HuH-7 (cell line): ENCODE measurements at regions not wholly inside any gene's neighbourhood (a gene's known extent, or its start where the extent isn't known, plus 50 kb on each side); places are given as distances from the start of the nearest gene placed in this dataset.

Source experiments
- DNase-seq: peaks from one replicate; pipeline ENCODE4 v3.0.0; 2011; ENCODE audit warnings: low spot score

DNA sequence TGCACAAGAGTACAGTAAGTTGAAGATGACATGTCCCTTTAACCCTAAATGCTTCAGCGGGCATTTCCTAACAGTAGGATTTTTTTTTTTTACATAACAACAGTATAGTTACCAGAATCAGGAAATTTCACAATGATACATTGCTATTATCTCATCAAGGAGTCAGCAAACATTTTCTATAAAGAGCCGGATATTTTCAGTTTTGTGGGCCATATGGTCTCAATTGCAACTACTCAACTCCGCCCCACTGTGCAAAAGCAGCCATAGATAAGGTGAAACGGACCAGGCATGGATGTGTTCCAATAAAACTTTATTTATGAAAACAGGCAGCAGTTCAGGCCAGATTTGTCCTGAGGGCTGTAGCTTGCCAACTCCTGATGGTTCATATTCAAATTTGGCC lies 130.6 kb downstream of the SMAD6 start:
- DNase-seq: no peak

DNA sequence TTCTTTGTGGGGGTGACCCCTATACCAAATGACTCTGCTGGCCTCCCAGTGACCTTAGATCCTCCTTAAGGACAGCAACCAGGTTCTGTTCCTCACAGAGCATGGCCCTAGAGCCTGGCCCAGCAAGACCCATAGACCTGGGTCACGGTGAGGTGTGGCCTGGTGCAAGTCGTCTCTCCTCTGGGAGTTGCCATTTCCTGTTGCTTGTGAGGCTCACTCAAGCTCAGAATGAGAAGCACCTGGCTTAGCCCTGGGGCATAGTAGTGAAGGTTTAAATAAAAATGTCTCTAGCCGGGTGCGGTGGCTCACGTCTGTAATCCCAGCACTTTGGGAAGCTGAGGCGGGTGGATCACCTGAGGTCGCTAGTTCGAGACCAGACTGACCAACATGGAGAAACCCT lies 131.3 kb downstream of the SMAD6 start:
- DNase-seq: no peak

DNA sequence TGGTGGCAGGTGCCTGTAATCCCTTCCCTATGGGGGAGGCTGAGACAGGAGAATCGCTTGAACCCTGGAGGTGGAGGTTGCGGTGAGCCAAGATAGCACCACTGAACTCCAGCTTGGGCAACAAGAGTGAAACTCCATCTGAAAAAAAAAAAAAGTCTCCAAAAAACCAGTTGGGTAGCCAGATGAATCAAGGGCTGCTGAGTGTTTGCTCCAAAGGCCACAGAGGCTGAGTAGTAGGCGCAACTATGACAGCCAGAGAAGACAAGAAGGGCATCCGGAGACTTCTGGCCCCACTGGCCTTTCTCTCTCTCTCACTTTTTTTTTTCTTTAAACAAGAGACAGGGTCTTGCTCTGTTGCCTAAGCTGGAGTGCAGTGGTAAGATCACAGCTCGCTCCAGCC lies 131.8 kb downstream of the SMAD6 start:
- DNase-seq: no peak

DNA sequence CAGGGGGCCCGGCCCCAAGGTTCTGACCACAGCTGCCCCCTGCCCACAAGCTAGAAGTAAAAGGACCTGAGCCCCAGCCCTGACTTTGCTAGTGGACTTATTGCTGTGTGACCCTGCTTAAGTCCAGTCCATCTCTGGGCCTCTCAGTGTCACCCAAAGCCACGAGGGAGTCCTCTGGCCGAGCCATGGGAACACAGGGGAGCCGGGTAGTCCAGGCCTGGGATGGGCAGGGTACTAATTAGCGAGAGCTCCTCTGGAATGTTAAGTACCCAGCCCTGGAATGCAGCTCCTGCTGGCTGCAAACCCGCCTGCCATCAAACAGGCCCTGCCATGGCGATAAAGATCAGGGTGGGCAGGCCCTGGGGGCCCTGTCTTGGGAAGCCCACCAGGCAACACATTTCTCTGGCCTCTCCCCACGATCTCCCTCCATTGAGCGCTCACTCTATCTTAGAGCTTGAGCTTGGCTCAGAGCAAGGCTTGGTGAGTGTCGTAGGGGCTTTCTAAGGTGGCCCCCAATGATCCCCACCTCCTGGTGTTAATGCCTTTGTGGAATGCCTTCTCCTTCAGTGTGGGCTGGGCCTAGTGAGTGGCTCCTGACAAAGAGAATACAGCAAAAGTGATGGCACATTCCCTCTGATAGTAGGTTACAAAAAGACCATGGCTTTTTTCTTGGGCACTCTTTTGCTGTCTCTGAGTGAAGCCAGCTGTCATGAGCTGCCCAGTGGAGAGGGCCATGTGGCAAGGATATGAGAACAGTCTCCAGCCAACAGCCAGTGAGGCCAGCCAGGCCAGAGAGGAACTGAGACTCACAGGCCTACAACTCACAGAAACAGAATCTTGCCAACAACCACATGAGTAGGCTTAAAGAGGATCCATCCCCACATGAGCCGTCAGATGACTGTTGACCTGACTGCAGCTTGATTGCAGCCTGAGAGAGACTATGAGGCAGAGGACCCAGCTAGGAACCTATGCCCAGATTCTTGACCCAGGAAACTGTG lies 133.1 kb downstream of the SMAD6 start:
- DNase-seq: no peak

DNA sequence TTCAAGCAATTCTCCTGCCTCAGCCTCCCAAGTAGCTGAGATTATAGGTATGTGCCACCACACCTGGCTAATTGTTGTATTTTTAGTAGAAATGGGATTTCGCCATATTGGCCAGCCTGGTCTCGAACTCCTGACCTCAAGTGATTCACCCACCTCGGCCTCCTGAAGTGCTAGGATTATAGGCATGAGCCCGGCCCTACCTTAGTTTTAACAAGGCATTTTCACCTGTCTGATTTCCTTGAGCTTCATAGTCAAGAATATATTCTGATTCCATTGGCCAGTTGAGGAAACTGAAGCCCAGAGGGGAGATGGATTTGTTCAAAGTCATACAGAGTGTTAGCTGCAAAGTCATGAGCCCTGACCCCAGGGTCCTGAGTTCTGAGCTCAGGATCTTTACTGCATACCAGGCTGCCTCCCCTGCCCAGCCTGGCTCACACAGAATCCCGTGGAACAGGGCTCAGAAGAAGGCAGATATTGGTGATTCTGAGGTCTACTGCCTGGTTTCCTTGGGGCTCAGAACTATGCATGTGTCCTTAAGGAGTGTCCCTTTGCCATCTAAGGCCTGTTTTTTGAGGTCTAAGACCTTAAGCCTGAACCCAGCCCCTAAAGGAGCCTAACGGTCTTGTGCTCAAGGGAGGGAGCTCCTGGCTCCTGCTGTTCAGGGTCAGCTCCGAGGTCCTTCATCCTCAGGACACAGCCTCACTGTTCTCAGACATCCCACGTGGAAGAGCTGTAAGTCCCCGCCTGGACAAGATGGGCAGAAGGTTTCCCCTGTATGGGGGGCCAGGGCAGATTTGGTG lies 134.4 kb downstream of the SMAD6 start:
- DNase-seq: no peak

DNA sequence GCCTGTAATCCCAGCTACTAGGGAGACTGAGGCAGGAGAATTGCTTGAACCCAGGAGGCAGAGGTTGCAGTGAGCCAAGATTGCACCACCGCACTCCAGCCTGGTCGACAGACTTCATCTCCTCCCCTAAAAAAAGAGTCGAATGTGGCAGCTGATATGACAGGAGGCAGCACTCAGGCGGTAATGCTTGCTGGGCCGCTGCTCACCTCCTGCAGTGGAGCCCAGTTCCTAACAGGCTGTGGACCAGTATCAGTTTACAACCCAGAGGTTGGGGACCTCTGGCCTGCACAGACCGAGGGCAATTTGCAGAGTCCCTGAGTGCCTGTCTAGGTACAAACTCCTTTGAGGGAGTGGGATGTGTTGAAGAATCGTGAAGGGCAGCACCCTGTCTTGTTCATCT lies 136.2 kb downstream of the SMAD6 start:
- no peak for DNase-seq

DNA sequence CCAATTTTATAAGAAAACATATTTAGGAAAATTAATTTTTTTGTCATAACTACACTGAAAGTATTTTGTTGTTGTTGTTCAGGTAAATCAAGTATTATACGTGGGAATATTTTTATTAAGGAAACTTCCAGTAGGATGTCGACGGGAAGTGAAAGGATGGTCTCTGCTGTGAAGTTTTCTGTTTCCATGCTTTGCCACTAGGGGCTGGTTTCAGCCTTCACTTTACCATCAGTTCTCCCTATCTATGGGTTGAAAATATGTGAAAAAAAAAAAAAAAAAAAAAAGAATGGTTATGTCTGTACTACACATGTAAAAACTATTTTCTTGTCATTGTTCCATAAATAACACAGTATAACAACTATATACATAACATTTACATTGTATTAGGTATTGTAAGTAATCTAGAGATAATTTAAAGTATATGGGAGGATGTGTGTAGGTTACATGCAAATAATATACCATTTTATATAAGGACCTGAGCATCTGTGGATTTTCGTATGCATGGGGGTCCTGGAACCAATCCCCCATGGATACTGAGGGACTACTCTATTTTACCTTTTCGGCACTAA lies 136.7 kb downstream of the SMAD6 start:
- DNase-seq: peak; percentile 87

DNA sequence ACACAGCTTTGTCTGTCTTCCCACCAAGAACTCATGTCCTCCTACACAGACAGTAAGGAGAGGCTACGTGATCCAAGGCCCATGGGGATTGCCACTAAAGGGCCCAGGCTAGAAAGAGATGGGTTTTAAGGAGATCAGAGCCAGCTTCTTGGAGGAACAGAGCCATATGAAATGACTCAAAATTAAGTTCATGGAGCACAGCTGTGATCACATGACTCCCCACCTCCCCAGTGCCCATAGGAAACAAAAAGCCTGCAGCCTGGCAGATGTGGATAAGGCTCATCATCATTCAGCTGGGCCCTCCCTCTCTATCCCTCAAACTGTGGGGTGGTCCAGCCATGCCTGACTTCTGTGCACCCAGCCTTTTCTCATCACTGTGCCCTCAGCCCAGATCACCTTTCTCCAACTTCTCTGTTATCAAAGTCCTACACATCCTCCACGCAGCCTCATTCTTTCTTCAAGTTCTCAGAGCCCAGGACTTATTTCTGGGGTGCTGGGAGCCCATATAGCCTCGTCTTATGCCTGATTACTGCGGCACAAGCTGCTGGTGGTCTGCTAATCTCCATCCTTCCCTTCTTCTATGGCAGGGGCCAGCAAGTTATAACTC lies 137.6 kb downstream of the SMAD6 start:
- no peak for DNase-seq

DNA sequence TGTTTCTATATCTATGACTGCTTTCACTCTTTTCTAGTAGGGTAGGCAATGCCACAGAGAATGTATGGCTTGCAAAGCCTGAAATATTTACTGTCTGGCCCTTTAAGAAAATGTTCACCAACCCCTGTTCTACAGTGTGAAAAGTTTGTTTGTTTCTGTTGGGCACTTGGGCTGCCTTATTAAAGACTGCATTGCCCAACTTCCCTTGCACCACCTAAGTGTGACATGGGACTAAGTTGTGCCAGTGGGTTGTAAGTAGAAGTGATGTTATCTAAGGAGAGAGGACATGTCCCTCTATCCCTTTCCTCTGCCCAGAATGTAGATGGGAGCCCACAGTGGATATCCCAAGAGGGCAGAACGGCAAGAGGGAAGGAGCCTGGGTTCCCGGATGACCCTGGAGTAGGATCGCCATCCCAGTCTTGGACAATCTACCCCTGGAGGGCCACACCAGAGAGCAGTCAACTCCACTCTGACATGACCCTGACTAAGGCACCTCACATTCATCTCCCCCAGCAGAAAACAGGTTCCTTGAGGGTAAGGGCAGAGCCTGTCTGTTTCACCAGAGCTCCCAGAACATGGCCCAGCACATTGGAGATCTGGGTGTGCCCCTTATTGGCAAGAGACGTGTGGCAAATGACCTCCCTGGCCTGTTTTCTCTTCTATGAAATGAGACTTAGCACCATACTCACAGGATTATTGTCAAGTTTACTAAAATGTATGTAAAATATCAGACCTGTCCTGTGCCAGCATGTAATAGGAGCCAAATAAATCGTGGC lies 138.8 kb downstream of the SMAD6 start:
- DNase-seq: no peak

DNA sequence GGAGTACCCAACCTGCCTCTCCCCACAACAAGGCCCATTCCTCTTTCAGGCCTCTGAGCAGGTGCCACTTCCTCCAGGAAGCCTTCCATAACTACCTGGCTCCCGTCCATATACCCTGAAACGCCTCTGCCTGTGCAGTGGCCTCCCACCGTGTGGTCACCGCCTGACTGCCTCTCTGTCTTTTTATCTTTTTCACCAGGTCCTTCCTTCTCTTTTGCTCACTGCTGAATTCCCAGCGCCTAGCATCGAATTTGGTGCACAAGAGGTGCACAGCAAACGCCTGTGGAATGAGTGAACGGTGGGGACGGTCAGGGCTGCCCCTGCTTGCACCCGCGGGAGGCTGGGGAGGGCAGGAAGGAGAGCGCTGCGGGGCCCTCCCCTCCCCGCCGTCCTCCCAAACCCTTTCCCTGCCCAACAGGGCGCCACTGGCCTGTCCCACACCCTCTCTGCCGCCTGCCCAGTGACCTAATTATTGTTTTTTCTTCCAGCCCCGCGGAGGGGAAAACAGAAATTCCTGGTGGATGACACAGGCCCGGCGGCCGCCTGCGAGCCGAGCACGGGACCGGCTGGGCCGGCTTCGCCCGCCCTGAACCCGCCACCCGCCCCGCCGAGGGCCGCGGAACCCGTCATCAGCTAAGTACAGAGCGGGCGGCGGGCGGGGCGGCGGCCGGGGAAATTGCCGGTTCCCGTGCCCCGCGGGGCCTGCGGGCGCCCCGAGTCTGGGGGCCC lies 140.1 kb downstream of the SMAD6 start:
- DNase-seq: peak; percentile 72

DNA sequence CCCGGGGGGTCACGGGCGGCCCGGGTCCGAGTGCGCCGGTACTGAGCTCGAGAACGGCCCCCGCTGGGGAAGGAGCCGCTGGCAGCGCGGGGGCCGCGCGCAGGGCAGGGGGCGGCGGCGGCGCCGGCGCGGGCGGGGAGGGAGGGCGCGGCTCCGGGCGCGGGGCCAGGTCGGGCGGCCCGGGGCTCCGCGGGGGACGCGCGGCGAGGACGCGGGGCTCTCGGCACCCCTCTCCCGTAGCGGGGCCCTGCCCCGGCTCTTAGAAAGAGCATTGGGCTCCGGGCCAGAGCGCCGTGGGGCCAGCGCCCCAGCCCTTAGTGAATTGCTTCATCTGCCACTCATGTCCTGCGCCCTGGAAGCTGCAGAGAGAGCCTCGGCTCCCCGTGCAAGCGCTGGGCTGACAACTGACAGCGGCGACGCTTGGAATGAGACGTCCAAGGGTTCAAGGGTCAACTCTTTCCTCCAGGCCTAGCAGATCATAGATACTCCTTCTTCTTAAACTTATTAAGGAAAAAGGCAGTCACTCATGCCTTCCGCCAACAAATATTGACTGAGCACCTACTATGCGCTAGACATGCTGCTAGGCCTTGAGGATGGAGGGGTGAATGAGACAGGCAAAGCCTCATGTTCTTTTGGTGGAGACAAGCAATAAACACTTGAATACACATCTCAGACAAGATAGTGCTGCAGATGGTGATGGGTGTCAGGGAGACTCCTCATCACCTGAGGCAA lies 140.8 kb downstream of the SMAD6 start:
- peak; percentile 90 for DNase-seq

DNA sequence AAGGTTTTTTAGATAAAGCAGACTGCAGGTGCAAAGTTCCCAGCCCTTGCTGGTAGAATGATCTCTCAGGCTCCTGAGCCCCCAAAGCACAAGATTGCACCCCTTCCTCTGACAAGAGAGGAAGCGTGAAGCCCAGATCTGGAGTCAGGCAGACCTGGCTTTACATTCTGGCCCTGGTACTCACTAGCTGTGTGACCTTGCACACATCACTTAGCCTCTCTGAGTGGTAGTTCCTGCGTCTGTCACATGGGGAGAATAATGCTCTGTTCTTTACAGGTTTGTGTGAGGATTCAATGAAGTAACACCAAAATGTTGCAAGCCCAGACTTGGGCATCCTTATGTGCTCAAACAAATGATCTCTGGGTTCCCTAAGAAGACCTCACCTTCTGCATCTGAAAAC lies 141.5 kb downstream of the SMAD6 start:
- no peak for DNase-seq

DNA sequence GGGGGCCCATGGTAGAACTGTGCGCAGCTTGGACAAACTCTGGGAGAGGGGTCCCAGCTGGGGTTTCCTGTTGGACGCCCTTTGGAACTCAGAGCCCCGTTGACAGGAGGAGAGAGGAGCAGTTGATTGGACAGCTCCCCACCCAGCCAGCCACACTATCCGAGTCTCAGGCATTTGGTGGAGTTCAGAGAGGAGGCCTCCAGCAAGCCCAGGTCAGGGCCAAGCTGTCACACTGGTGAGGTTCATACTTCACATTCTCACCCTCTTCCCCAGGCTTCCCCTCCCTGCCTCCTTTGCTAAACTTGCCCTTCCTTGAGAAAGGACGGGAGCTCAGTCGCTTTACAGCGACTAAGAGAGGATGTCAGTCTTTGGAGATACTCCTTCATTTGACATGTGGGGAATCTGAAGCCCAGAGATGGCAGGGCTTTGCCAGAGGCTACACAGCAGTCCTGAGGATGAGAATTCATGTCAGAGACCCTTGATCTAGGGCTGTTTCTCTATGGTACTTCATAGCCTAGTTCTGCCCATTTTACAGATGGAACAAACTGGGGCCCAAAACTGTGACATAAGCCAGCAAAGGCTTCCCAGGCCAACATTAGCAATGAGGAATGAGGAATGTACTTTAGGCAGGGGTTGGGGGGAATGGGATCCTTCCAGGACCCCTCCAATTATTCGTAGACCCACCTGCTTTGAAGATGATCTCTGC lies 142.2 kb downstream of the SMAD6 start:
- DNase-seq: no peak

DNA sequence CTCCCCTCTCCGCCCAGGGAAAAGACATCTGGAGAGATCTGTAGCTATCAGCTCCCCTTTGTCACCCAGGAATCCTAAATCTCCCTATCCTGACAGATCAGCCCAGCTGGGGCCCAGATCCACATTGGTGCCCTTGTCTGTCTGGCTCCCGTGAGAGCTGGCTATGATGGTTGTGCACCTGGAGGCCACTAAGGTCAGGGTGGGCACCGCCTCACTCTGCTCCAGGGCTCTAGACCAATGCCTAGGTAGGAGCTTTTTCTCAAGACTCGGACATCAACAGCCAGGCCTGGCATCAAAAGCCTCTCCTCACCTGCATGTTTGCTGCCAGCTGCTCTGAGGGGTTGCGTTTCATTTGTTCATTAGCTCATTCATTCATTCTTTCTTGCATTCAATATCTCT lies 142.7 kb downstream of the SMAD6 start:
- DNase-seq: no peak

DNA sequence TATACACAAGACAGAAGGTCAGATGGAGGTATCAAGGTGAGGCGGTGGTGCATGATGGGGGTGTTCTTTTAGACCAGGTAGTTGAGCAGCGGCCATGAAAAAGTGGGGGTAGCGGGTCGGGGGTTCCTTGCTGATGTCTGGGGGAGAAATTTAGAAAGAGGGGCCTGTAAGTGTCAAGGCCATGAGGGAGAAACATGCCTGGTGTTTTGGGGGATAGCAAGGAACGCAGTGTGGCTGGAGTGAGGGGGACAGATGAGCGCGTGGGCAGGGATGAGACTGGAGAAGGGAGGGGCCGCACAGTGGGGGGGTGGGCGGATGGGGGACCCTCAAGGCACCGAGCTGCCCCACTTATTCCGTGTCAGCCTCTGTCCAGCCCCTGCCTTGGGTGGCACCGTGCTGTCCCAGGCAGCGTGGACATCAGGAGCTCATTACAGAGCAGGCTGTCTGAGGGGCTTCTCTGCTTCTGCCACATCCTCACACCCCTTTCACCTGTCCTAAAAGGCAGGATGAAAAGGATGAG lies 143.3 kb downstream of the SMAD6 start:
- no peak for DNase-seq

DNA sequence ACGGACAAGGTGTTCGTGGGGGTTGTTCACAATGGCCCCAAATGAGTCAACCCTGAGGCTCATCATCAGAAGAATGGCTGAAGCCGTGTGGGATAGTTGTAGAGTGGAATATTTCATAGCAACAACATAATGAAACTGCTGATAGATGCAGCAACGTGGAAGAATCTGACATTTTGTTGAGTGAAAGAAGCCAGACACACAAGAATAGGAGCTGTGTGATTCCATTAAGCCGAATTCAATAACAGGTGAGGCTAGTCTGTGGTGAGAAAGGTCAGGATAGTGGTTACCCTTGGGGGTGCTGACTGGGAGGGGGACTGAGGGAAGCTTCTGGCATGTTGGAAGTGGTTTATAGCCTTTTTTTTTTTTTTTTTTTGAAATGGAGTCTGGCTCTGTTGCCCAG lies 144.0 kb downstream of the SMAD6 start:
- DNase-seq: no peak

DNA sequence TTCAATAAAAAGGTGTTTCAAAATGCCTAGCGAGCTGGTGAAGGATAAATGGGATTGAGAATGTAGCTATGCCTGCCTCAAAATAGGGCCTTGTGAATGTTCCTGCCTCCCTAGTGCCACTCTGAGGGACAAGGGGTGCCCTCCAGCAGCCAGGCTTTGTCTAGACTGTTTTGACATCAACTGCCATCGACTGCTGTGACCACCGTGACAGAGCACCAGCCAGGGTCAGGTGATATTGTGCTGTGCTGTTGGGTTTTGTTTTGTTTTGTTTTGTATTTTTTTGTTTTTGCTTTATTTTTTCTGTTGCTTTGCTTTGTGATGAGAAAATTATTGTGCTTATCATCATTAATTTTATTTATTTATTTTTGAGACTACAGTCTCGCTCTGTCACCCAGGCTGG lies 144.8 kb downstream of the SMAD6 start:
- no peak for DNase-seq

DNA sequence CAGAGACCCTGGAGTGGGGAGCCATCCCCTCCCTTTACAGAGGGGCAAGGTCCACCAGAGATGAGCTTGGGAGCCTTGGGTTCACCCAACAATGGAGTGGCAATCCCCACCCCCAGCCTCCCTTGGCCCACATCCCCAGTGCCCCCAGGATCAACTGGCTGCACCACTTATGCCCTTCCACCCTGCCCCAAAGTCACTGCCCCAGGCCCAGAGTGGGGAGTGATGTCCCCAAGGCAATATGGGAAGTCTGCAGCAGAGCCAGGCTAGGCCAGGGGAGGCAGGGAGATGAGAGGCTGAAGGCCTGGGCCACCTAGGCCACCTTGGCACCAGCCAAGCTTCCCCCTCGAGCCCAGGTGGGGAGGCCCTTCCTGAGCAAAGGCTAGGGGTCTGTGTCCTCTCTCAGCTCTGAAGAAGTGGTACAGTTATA lies 145.5 kb downstream of the SMAD6 start:
- DNase-seq: no peak

DNA sequence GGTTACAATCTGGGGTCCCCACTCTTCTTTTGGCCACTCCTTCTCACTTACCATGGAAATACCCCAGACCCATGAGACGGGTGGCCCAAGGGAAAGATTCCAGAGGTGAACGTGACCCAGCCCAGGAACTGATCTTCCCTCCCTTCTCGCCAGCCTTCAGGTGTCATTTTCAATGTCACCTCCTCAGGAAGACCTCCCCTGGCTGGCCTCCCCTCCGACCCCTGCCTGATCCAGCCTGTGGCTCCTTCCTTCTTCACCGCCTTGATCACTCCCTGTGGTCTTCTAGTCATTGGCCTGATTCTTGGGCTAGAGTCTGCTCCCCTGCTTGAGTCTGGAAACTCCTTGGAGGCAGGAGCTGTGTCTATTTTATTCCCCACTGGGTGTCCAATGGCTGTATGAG lies 146.1 kb downstream of the SMAD6 start:
- no peak for DNase-seq
